Skin epidermis (tissue), 12 donors: ENCODE measurements at regions not wholly inside any gene's neighbourhood (a gene's known extent, or its start where the extent isn't known, plus 50 kb on each side); places are given as distances from the start of the nearest gene placed in this dataset.
"Not testable (repeated sequence)": the region's sequence is repeated elsewhere in the genome, so short reads cannot be mapped to it uniquely, and the experiment has no call there.

Experiments
- H3K27ac ChIP-seq, 21 experiments: fragments of 200-600 bp; sonication (generic) in 11 of 21; one replicate each; pipeline ENCODE4 v1.5.0; 2020; ENCODE audit warnings: mild to moderate bottlenecking in 3 of 21, inconsistent platforms in 2 of 21, moderate library complexity in 2 of 21
- H3K4me3 ChIP-seq, 7 experiments: fragments of 200-600 bp; sonication (generic) in 2 of 7; one replicate each; pipeline ENCODE4 v1.5.0; 2020; ENCODE audit warnings: inconsistent platforms in 2 of 7, mild to moderate bottlenecking in 2 of 7, moderate library complexity in 1 of 7

- Histone ChIP-seq H3K4me3 (no peak overlapping the region), H3K27ac (no peak overlapping the region)
Observed at GRCh38 chr4:146124023-146124680, 51.4 kb upstream of the LSM6 start.

- H3K4me3 ChIP-seq = no peak overlapping the region
- no peak overlapping the region for H3K27ac ChIP-seq
Observed at GRCh38 chr4:146123231-146123630, 52.3 kb upstream of the LSM6 start.

DNA sequence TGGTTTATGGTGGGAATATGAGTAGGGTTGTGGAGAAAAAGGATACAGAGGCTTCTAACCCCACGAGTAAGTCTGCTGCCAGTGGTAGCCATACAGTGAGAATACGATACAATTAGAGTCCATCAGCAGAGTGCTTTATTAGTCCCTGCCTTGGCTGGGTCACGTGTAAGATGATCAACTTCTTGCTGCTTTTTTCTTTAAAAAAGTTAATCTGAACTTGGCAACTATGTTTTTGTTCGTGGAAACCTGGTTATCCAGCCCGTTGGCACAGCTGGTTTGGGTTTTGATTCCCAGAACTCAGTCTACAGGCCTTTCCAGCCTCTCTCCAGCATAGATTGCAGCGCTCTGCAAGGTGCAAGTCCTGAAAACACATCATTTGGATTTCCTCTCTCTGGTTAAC, 53.1 kb upstream of the LSM6 start:
- Histone ChIP-seq H3K27ac (no peak overlapping the region), H3K4me3 (no peak overlapping the region)

- Histone ChIP-seq H3K4me3 (no peak overlapping the region), H3K27ac (no peak overlapping the region)
Observed at GRCh38 chr4:146121757-146122156, 53.8 kb upstream of the LSM6 start.

DNA sequence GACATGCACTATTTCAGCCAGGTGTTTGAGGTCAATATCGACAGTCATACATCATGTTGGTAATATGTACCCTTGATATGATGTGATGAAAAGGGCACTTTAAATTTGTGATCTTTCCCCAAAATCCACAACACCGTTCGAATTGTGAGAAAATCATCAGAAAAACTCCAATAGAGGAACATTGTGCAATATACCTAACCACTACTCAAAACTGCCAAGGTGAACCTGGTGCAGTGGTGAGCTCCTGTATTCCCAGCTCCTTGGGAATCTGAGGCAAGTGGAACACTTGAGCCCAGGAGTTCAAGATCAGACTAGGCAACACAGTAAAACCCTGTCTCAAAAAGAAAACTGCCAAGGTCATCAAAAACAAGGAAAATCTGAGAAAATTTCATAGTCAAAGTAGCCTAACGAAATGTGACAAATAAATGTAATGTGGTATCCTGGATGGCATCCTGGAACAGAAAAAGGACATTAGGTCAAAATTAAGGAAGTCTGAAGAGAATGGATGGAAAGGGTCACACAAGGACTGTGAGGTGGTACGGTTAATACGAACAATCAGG, 55.6 kb upstream of the LSM6 start:
- no peak overlapping the region for H3K27ac ChIP-seq

GRCh38 chr4:146114066-146114465, 61.5 kb upstream of the LSM6 start:
- Histone ChIP-seq H3K27ac (no peak overlapping the region), H3K4me3 (no peak overlapping the region)

More for the DNA sequence above, 55.6 kb upstream of the LSM6 start:
- H3K4me3 ChIP-seq = no peak overlapping the region

DNA sequence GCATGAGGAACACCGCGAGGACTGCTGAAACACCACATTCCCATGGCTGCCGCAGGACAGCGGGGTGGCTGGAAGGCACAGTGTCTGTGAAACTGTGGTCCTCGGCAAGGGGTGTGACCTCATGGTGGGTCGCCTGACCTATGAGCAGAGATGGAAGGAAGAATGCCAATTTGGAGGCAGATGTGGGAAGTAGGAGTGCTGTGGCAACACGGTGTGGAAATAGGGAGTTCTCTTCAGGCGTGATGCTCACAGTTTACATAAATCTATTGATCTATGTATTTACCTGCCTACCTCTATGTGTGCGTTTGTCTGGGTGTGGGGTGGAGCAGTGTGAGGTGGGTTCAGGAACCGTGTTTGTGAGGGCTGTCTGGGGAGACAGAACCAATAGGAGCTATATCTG, 62.3 kb upstream of the LSM6 start:
- Histone ChIP-seq H3K4me3 (no peak overlapping the region), H3K27ac (no peak overlapping the region)

GRCh38 chr4:146112389-146112788, 63.1 kb upstream of the LSM6 start:
- H3K27ac ChIP-seq = no peak overlapping the region

GRCh38 chr4:146110871-146111485, 64.5 kb upstream of the LSM6 start:
- Histone ChIP-seq H3K27ac (peak overlapping the region in 1 of 21 experiments; percentile 21), H3K4me3 (no peak overlapping the region)

More at GRCh38 chr4:146112389-146112788, 63.1 kb upstream of the LSM6 start:
- no peak overlapping the region for H3K4me3 ChIP-seq

DNA sequence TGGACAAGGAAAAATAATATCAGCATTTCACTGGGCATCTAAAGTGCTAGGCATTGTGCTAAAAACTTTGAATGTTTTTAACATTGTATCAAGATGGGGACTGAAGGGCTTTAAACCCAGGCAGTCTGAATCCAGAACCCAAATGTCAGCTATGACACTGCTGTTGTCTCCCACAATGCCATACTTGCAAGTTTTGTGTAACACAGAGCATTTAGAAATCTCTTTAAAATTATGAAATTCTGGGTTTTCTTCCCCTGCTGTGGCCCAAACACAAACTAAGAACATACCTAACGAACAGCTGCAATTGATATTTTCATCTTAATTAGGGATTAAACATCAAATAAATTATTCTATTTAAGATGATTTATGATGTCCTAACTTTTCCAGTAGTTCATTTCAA, 66.8 kb upstream of the LSM6 start:
- H3K4me3 ChIP-seq = no peak overlapping the region
- H3K27ac ChIP-seq = no peak overlapping the region

DNA sequence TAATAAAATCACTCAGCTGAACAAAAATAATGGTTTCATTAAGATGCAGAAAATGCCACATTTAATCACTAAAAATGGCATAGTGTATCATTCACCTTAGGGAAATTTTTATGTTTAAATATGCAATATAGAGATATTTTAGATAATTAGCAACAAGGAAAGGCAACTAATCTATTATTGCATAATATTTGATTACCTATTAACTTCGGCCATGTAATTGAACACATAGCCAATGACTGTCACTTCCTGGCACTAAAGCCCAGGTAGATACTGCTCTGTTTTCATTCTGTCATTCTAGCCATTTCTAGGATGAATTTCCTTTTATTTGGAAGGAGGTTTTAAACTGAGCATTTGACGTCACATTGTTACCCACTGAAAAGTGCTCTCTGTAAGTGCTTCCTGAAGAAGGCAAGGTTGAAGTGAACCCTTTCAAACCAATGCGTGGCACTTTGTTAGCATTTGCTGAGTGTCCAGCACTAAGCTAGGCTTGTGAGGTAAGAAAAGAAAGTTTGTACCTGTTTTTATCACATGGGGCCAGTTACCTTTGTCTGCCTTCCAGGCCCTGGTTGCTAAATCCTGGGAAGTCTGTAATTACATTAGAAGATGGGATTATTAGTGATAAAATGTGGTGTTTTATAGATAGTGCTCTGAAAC, 67.8 kb upstream of the LSM6 start:
- Histone ChIP-seq H3K4me3 (no peak overlapping the region), H3K27ac (no peak overlapping the region)

GRCh38 chr4:146105464-146105863, 70.1 kb upstream of the LSM6 start:
- Histone ChIP-seq H3K4me3 (no peak overlapping the region), H3K27ac (peak overlapping the region in 2 of 21 experiments; percentile 2 to 8)

DNA sequence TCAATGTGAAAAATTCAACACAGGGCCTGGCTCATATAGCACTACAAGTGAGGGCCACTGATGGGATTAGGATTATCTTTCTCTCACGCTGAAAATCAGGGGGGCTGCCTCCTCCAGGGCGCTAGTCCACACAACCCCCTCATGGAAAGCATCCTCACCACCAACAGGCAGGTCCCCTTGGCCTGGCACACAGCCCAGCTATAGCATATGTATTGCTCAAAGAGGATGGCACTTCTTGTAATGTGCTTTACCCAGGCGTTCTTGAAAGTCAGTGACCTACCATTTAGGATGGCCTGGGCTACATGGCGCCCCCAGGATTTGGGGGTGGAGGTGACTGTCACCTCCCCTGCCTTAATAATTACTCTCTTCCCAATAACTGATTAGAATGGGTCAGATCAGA, 71.0 kb upstream of the LSM6 start:
- no peak overlapping the region for H3K4me3 ChIP-seq
- no peak overlapping the region for H3K27ac ChIP-seq

DNA sequence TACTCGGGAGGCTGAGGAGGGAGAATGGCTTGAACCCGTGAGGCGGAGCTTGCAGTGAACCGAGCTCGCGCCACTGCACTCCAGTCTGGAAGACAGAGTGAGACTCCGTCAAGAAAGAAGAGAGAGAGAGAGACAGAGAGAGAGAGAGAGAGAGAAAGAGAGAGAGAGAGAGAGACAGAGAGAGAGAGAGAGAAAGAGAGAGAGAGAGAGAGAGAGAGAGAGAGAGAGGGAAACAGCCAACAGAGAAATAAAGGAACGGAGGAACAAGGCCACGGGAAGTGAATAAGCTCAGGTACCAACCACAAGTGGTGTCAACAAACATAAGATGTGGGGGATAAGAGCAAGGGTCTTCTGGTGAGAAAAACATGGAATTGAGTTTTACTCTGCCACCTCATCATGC, 71.5 kb upstream of the LSM6 start:
- H3K4me3 ChIP-seq, H3K27ac ChIP-seq: not testable (repeated sequence)

GRCh38 chr4:146099585-146099984, 75.9 kb upstream of the LSM6 start:
- no peak overlapping the region for H3K27ac ChIP-seq
- no peak overlapping the region for H3K4me3 ChIP-seq

DNA sequence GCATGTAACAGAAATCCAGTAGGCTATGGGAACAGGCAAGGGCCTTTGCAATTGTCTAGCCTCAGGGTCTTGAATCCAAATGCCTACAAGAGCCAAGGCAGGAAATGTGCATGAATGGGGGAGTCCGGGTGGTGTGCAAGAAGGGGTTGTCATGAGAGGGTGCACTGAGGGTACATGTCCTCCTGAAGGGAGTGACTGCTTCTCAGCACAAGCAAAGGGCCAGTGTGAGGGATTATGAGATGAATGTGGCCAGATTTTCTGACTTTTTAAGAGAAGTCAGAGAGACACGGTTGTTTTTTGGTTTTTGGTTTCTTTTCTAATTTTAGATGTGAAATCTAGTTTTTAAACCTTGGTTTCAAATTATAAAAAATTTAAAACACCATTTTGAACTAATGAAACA, 76.5 kb upstream of the LSM6 start:
- H3K4me3 ChIP-seq = no peak overlapping the region
- H3K27ac ChIP-seq = no peak overlapping the region

- Histone ChIP-seq H3K4me3 (no peak overlapping the region), H3K27ac (no peak overlapping the region)
Observed at GRCh38 chr4:146098397-146098796, 77.1 kb upstream of the LSM6 start.

DNA sequence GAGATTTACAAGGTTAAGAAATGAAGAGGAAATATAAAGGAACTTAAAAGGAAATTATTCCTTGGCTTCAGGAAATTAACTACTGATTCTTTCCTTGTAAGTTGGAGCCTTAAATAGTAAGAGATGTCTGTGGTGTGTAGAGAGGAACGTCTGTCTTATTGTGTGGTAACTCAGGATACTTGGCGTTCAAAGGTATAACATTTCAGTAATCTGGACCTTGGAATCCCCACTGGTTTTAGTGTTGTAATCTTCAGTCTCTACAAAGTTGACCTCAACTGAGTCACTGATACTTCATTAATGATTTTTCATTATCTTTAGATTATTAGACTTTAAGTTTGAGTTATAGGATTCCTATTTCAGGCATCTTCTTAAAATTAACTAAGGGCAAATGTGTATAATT, 79.1 kb upstream of the LSM6 start:
- H3K27ac ChIP-seq = no peak overlapping the region

GRCh38 chr4:146095860-146096259, 79.7 kb upstream of the LSM6 start:
- Histone ChIP-seq H3K4me3 (no peak overlapping the region), H3K27ac (no peak overlapping the region)

More for the DNA sequence above, 79.1 kb upstream of the LSM6 start:
- H3K4me3 ChIP-seq = no peak overlapping the region

DNA sequence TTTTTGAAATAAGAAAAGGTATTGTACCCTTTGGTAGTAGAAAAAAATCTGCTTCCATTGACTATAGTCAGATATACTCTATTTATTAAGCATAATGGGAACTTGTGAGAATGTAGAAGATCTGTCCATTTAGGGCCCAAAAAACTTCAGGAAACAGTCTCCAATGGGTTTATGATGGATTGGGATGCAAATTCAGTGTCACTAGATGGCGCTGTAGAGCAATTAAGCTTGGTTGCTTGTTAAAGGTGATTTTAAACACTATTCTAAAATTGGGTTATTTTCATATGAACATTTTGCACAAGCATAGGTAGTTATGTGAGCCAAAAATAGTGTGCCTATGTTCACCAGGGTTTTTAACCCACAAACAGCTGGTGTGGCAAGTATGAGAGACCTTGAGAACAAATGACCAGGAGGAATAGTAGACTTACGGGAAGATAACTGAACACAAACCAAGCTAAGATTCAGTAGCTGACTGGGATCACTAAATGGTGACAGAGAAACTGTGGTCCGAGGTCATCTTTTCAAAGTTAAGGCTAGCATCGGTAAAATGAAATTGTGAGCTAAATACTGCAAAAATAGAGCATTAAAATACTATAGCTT, 80.3 kb upstream of the LSM6 start:
- Histone ChIP-seq H3K27ac (no peak overlapping the region), H3K4me3 (no peak overlapping the region)

GRCh38 chr4:146088690-146089089, 86.8 kb upstream of the LSM6 start:
- H3K4me3 ChIP-seq = no peak overlapping the region
- H3K27ac ChIP-seq = no peak overlapping the region
